HG03378 (cell line): ENCODE measurements at regions not wholly inside any gene's neighbourhood (a gene's known extent, or its start where the extent isn't known, plus 50 kb on each side); places are given as distances from the start of the nearest gene placed in this dataset.
"Not testable (repeated sequence)": the region's sequence is repeated elsewhere in the genome, so short reads cannot be mapped to it uniquely, and the experiment has no call there.

Source experiments
- ATAC-seq: cut with Tn5 transposase; IDR thresholded peaks from one replicate; pipeline ENCODE4 v1.9.1; 2021; ENCODE audit warnings: mild to moderate bottlenecking, moderate library complexity; ENCODE audit not compliant: unreplicated experiment

GRCh38 chr6:115131709-115132490 lies 789.1 kb upstream of the HS3ST5 start:
- ATAC-seq, result no peak

GRCh38 chr6:115121513-115121912 lies 778.7 kb upstream of the HS3ST5 start:
- not testable (repeated sequence) for ATAC-seq

GRCh38 chr6:115120391-115120790 lies 777.6 kb upstream of the HS3ST5 start:
- ATAC-seq, result no peak

GRCh38 chr6:115091461-115091860 lies 748.6 kb upstream of the HS3ST5 start:
- no peak for ATAC-seq

- no peak for ATAC-seq
Measured at GRCh38 chr6:115078555-115078954, 735.7 kb upstream of the HS3ST5 start.

GRCh38 chr6:115071962-115072361 lies 729.1 kb upstream of the HS3ST5 start:
- ATAC-seq, result no peak

GRCh38 chr6:115067690-115068447 lies 725.0 kb upstream of the HS3ST5 start:
- ATAC-seq, result no peak

GRCh38 chr6:115064680-115065079 lies 721.9 kb upstream of the HS3ST5 start:
- ATAC-seq, result no peak

GRCh38 chr6:115060581-115060980 lies 717.8 kb upstream of the HS3ST5 start:
- no peak for ATAC-seq

GRCh38 chr6:115058414-115059211 lies 715.8 kb upstream of the HS3ST5 start:
- no peak for ATAC-seq

GRCh38 chr6:115055579-115055978 lies 712.8 kb upstream of the HS3ST5 start:
- ATAC-seq, result no peak

GRCh38 chr6:115054242-115054641 lies 711.4 kb upstream of the HS3ST5 start:
- not testable (repeated sequence) for ATAC-seq

- no peak for ATAC-seq
Measured at GRCh38 chr6:115053169-115053860, 710.5 kb upstream of the HS3ST5 start.

GRCh38 chr6:115016593-115016992 lies 673.8 kb upstream of the HS3ST5 start:
- no peak for ATAC-seq

- ATAC-seq, result no peak
Measured at GRCh38 chr6:115004982-115005381, 662.2 kb upstream of the HS3ST5 start.

- ATAC-seq, result no peak
Measured at GRCh38 chr6:115004204-115004603, 661.4 kb upstream of the HS3ST5 start.

- ATAC-seq, result no peak
Measured at GRCh38 chr6:115001731-115002350, 659.0 kb upstream of the HS3ST5 start.

GRCh38 chr6:115000736-115001135 lies 657.9 kb upstream of the HS3ST5 start:
- ATAC-seq, result no peak

GRCh38 chr6:114998492-114998891 lies 655.7 kb upstream of the HS3ST5 start:
- ATAC-seq, result no peak

- peak; percentile 86 for ATAC-seq
Measured at GRCh38 chr6:114997813-114998292, 655.0 kb upstream of the HS3ST5 start.
